ENCODE measurements at regions not wholly inside any gene's neighbourhood (a gene's known extent, or its start where the extent isn't known, plus 50 kb on each side); places are given as distances from the start of the nearest gene placed in this dataset.

DNA sequence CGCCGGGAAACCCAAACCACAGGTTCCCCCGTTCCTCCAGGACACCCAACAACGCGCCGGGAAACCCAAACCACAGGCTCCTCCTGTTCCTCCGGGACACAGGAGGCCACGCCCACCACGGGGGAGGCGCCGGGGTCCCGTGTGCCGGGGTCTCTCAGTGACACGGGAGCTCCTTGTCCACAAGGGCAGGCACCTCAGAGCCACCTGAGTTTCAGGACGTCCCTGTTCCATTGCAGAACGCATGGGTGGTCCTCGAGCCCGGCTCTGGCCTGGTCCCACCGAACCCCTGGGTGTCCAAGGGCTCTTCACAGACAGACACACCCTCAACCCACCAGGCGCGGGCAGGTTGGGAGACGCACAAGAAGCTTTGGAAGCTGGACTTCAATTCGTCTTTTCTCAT lies 57.6 kb upstream of the ADGRA1 start:
- H2AFZ ChIP-seq (ENCODE audit: low read length): no peak overlapping the region
- peak overlapping the region; percentile 84 for H3K18ac ChIP-seq (ENCODE audit: low read length)
- H2BK5ac ChIP-seq (ENCODE audit: low read length): no peak overlapping the region
- peaks cover 0 to 2% of the 10 kb centered on the region in 2 donors for H3K9me3 ChIP-seq (replicated peaks in 1 of 2; ENCODE audit: control insufficient read depth in 2 of 2, insufficient read depth in 1 of 2, low read depth in 1 of 2, low read length in 2 of 2)
- peak overlapping the region; percentile 10 for H3K9ac ChIP-seq (ENCODE audit: low read depth, low read length, poor library complexity)
- H3K27me3 ChIP-seq (ENCODE audit: control insufficient read depth in 3 of 3, insufficient read depth in 3 of 3, low read depth in 1 of 3, low read length in 3 of 3): peaks cover 0 to 58% (median 2%) of the 10 kb centered on the region in 3 experiments
- no CpG with 5 or more reads among the region's 23 CpGs for WGBS, 2 donors (ENCODE audit: extremely low coverage in 2 of 2, insufficient read length in 2 of 2, insufficient replicate concordance in 1 of 2)
- H2BK12ac ChIP-seq (ENCODE audit: low read length): peak overlapping the region; percentile 80
- no peak overlapping the region for H2BK120ac ChIP-seq (ENCODE audit: low read depth, low read length)
- H4K8ac ChIP-seq (ENCODE audit: low read depth, low read length): no peak overlapping the region
- H4K91ac ChIP-seq (ENCODE audit: low read depth, low read length, poor library complexity): no peak overlapping the region
- peaks cover 3 to 24% of the 10 kb centered on the region in 2 donors for H3K4me1 ChIP-seq (ENCODE audit: control insufficient read depth in 2 of 2, insufficient read depth in 1 of 2, low read depth in 1 of 2, low read length in 2 of 2)
- peak overlapping the region; percentile 39 for H3K14ac ChIP-seq (ENCODE audit: low read length)
- H3K23ac ChIP-seq (ENCODE audit: low read depth, low read length, poor library complexity): no peak overlapping the region
- H3K27ac ChIP-seq (replicated peaks; ENCODE audit: low read length): no peak overlapping the region
- peak overlapping the region; percentile 80 for H2BK15ac ChIP-seq (ENCODE audit: low read length)
- no peak overlapping the region for H3K4me3 ChIP-seq (ENCODE audit: low read length in 2 of 2)
- H3K4me2 ChIP-seq (ENCODE audit: insufficient read depth, low read length, poor library complexity, severe bottlenecking): no peak overlapping the region
- peak overlapping the region; percentile 64 for H2AK5ac ChIP-seq (ENCODE audit: low read depth, low read length)
- H3K79me1 ChIP-seq (ENCODE audit: low read depth, low read length): no peaks in the 10 kb centered on the region
- no peak overlapping the region for H3K4ac ChIP-seq (ENCODE audit: low read length)
- H3K36me3 ChIP-seq (replicated peaks in 1 of 2; ENCODE audit: control insufficient read depth in 2 of 2, insufficient read depth in 2 of 2, low read length in 2 of 2): no peaks in the 10 kb centered on the region
- DNase-seq (ENCODE audit: low spot score): no peak

DNA sequence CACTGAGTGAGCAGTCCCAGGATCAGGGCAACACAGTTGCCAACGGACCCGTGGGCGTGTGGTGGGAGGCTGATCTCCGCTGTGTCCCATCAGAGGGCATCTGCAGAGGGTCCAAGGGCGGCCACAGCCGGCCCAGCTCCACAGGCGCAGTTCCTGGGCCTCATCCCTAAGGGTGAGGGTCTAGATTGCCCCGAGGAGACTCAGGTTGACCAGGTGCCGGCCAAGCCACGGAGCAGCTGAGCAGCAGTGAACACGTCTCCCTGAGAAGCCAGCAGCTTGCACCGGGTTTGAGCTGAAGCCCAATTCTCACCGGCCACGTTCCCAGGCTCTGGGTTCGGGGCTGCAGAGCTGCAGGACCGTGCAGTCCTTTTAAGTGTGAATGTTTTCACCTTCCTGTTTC lies 58.8 kb upstream of the ADGRA1 start:
- DNase-seq (ENCODE audit: low spot score): no peak
- Histone ChIP-seq H3K36me3 (replicated peaks in 1 of 2; ENCODE audit: control insufficient read depth in 2 of 2, insufficient read depth in 2 of 2, low read length in 2 of 2) (no peaks in the 10 kb centered on the region), H2BK12ac (ENCODE audit: low read length) (peak overlapping the region; percentile 8), H3K79me1 (ENCODE audit: low read depth, low read length) (no peaks in the 10 kb centered on the region), H3K18ac (ENCODE audit: low read length) (peak overlapping the region; percentile 80), H3K23ac (ENCODE audit: low read depth, low read length, poor library complexity) (no peak overlapping the region), H3K9me3 (replicated peaks in 1 of 2; ENCODE audit: control insufficient read depth in 2 of 2, insufficient read depth in 1 of 2, low read depth in 1 of 2, low read length in 2 of 2) (peaks cover 0 to 2% of the 10 kb centered on the region in 2 donors), H3K27ac (replicated peaks; ENCODE audit: low read length) (no peak overlapping the region), H4K91ac (ENCODE audit: low read depth, low read length, poor library complexity) (no peak overlapping the region), H3K4me3 (ENCODE audit: low read length in 2 of 2) (no peak overlapping the region), H2AFZ (ENCODE audit: low read length) (no peak overlapping the region), H3K27me3 (ENCODE audit: control insufficient read depth in 3 of 3, insufficient read depth in 3 of 3, low read depth in 1 of 3, low read length in 3 of 3) (peaks cover 0 to 62% (median 2%) of the 10 kb centered on the region in 3 experiments), H2AK5ac (ENCODE audit: low read depth, low read length) (peak overlapping the region; percentile 90), H2BK5ac (ENCODE audit: low read length) (peak overlapping the region; percentile 10), H3K4me2 (ENCODE audit: insufficient read depth, low read length, poor library complexity, severe bottlenecking) (no peak overlapping the region), H3K9ac (ENCODE audit: low read depth, low read length, poor library complexity) (no peak overlapping the region), H3K14ac (ENCODE audit: low read length) (peak overlapping the region; percentile 14), H3K4me1 (ENCODE audit: control insufficient read depth in 2 of 2, insufficient read depth in 1 of 2, low read depth in 1 of 2, low read length in 2 of 2) (peaks cover 3 to 21% of the 10 kb centered on the region in 2 donors), H2BK15ac (ENCODE audit: low read length) (peak overlapping the region; percentile 79), H4K8ac (ENCODE audit: low read depth, low read length) (no peak overlapping the region), H2BK120ac (ENCODE audit: low read depth, low read length) (peak overlapping the region; percentile 66), H3K4ac (ENCODE audit: low read length) (no peak overlapping the region)
- no CpG with 5 or more reads among the region's 16 CpGs for WGBS, 2 donors (ENCODE audit: extremely low coverage in 2 of 2, insufficient read length in 2 of 2, insufficient replicate concordance in 1 of 2)

DNA sequence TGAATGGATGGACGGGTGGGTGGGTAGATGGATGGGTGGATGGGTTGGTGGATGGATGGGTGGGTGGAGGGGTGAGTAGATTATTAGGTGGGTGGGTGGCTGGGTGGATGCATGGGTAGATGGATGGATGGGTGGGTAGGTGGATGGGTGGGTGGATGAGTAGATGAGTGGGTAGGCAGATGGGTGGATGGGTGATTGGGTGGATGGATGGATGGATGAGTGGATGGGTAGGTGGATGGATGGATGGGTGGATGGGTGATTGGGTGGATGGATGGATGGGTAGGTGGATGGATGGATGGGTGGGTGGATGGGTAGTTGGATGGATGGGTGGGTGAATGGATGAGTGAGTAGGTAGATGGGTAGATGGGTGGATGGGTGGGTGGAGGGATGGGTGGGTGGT lies 59.6 kb upstream of the ADGRA1 start:
- no peak overlapping the region for H4K91ac ChIP-seq (ENCODE audit: low read depth, low read length, poor library complexity)
- no peak overlapping the region for H2BK15ac ChIP-seq (ENCODE audit: low read length)
- H3K4me1 ChIP-seq (ENCODE audit: control insufficient read depth in 2 of 2, insufficient read depth in 1 of 2, low read depth in 1 of 2, low read length in 2 of 2): peaks cover 3 to 21% of the 10 kb centered on the region in 2 donors
- H3K9me3 ChIP-seq (replicated peaks in 1 of 2; ENCODE audit: control insufficient read depth in 2 of 2, insufficient read depth in 1 of 2, low read depth in 1 of 2, low read length in 2 of 2): peaks cover 0 to 2% of the 10 kb centered on the region in 2 donors
- no peak overlapping the region for H2BK12ac ChIP-seq (ENCODE audit: low read length)
- no peaks in the 10 kb centered on the region for H3K79me1 ChIP-seq (ENCODE audit: low read depth, low read length)
- H3K23ac ChIP-seq (ENCODE audit: low read depth, low read length, poor library complexity): no peak overlapping the region
- no peak overlapping the region for H2BK120ac ChIP-seq (ENCODE audit: low read depth, low read length)
- no peak overlapping the region for H3K4me3 ChIP-seq (ENCODE audit: low read length in 2 of 2)
- no CpG with 5 or more reads among the region's 1 CpG for WGBS, 2 donors (ENCODE audit: extremely low coverage in 2 of 2, insufficient read length in 2 of 2, insufficient replicate concordance in 1 of 2)
- no peak overlapping the region for H3K9ac ChIP-seq (ENCODE audit: low read depth, low read length, poor library complexity)
- H3K27me3 ChIP-seq (ENCODE audit: control insufficient read depth in 3 of 3, insufficient read depth in 3 of 3, low read depth in 1 of 3, low read length in 3 of 3): peaks cover 0 to 62% (median 2%) of the 10 kb centered on the region in 3 experiments
- H2BK5ac ChIP-seq (ENCODE audit: low read length): no peak overlapping the region
- H3K4me2 ChIP-seq (ENCODE audit: insufficient read depth, low read length, poor library complexity, severe bottlenecking): no peak overlapping the region
- no peak overlapping the region for H2AFZ ChIP-seq (ENCODE audit: low read length)
- no peak overlapping the region for H3K14ac ChIP-seq (ENCODE audit: low read length)
- H4K8ac ChIP-seq (ENCODE audit: low read depth, low read length): no peak overlapping the region
- no peak overlapping the region for H3K18ac ChIP-seq (ENCODE audit: low read length)
- H3K27ac ChIP-seq (replicated peaks; ENCODE audit: low read length): no peak overlapping the region
- DNase-seq (ENCODE audit: low spot score): no peak
- H3K36me3 ChIP-seq (replicated peaks in 1 of 2; ENCODE audit: control insufficient read depth in 2 of 2, insufficient read depth in 2 of 2, low read length in 2 of 2): no peaks in the 10 kb centered on the region
- H3K4ac ChIP-seq (ENCODE audit: low read length): no peak overlapping the region
- no peak overlapping the region for H2AK5ac ChIP-seq (ENCODE audit: low read depth, low read length)

DNA sequence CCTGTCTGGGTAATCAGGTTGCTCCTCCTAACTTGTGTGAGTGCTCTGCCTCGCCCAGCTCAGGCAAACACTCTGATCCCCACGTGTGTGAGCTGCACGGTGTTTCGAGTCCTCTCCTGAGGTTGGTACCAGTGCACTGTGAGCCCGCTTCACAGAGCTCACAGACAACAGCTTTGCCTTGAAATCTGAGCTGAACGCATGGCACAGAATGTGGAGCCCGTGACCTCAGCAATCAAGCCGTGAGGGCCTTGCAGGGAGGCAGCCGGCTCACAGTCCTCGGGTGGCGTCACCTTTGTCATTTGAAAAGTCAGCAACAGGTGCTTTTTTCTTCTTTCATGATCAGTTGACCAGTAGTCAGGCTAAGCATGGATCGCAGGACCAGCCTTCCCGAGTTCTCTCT lies 60.2 kb upstream of the ADGRA1 start:
- no peak overlapping the region for H2AFZ ChIP-seq (ENCODE audit: low read length)
- no peak overlapping the region for H3K4me3 ChIP-seq (ENCODE audit: low read length in 2 of 2)
- H3K4ac ChIP-seq (ENCODE audit: low read length): no peak overlapping the region
- no peak overlapping the region for H4K91ac ChIP-seq (ENCODE audit: low read depth, low read length, poor library complexity)
- H3K9me3 ChIP-seq (replicated peaks in 1 of 2; ENCODE audit: control insufficient read depth in 2 of 2, insufficient read depth in 1 of 2, low read depth in 1 of 2, low read length in 2 of 2): peaks cover 0 to 2% of the 10 kb centered on the region in 2 donors
- H3K79me1 ChIP-seq (ENCODE audit: low read depth, low read length): no peaks in the 10 kb centered on the region
- H2AK5ac ChIP-seq (ENCODE audit: low read depth, low read length): peak overlapping the region; percentile 90
- H3K23ac ChIP-seq (ENCODE audit: low read depth, low read length, poor library complexity): no peak overlapping the region
- H3K14ac ChIP-seq (ENCODE audit: low read length): peak overlapping the region; percentile 10
- H2BK120ac ChIP-seq (ENCODE audit: low read depth, low read length): peak overlapping the region; percentile 4
- H3K27ac ChIP-seq (replicated peaks; ENCODE audit: low read length): no peak overlapping the region
- H2BK5ac ChIP-seq (ENCODE audit: low read length): no peak overlapping the region
- H3K4me1 ChIP-seq (ENCODE audit: control insufficient read depth in 2 of 2, insufficient read depth in 1 of 2, low read depth in 1 of 2, low read length in 2 of 2): peaks cover 3 to 21% of the 10 kb centered on the region in 2 donors
- peak overlapping the region; percentile 1 for H2BK15ac ChIP-seq (ENCODE audit: low read length)
- no peak overlapping the region for H3K4me2 ChIP-seq (ENCODE audit: insufficient read depth, low read length, poor library complexity, severe bottlenecking)
- H3K27me3 ChIP-seq (ENCODE audit: control insufficient read depth in 3 of 3, insufficient read depth in 3 of 3, low read depth in 1 of 3, low read length in 3 of 3): peaks cover 0 to 64% (median 2%) of the 10 kb centered on the region in 3 experiments
- no CpG with 5 or more reads among the region's 13 CpGs for WGBS, 2 donors (ENCODE audit: extremely low coverage in 2 of 2, insufficient read length in 2 of 2, insufficient replicate concordance in 1 of 2)
- DNase-seq (ENCODE audit: low spot score): no peak
- peak overlapping the region; percentile 4 for H3K18ac ChIP-seq (ENCODE audit: low read length)
- H3K9ac ChIP-seq (ENCODE audit: low read depth, low read length, poor library complexity): no peak overlapping the region
- H3K36me3 ChIP-seq (replicated peaks in 1 of 2; ENCODE audit: control insufficient read depth in 2 of 2, insufficient read depth in 2 of 2, low read length in 2 of 2): no peaks in the 10 kb centered on the region
- peak overlapping the region; percentile 97 for H2BK12ac ChIP-seq (ENCODE audit: low read length)
- no peak overlapping the region for H4K8ac ChIP-seq (ENCODE audit: low read depth, low read length)

Measured in neuronal stem cell (in vitro differentiated cells).